Activated T-cell treated with anti-CD3 and anti-CD28 coated beads for 24 hours (primary cell): ENCODE measurements at regions not wholly inside any gene's neighbourhood (a gene's known extent, or its start where the extent isn't known, plus 50 kb on each side); places are given as distances from the start of the nearest gene placed in this dataset.

ENCODE experiments used
- DNase-seq: peaks from one replicate; pipeline ENCODE4 v3.0.0-alpha.2; 2020; ENCODE audit warnings: low read depth

DNA sequence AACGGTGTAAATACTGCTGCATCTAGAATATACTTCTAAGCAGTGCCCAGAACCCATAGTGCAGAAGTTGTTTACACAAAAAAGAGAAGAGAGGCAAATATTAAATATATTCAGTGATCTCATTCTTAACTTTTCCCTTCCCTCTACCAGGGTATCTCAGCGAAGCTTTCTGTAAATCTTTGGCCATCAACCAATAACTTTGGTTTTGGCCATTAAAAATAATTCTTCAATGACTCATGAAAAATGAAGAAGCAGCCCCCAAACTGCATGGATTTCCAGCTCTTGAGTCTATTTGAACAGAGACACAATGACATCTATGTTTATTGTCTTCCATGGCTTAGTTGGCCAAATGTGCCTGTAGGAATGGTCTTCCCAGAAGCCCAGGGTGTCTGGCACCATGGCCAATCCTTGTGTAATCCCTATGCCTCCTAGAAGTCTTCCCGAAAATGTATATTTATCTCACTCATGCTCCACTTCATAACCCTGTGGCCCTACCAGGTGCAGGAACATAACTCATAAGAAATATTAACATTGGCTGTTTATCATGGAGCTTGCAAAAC, 646.6 kb downstream of the TOX3 start:
- DNase-seq = no peak

DNA sequence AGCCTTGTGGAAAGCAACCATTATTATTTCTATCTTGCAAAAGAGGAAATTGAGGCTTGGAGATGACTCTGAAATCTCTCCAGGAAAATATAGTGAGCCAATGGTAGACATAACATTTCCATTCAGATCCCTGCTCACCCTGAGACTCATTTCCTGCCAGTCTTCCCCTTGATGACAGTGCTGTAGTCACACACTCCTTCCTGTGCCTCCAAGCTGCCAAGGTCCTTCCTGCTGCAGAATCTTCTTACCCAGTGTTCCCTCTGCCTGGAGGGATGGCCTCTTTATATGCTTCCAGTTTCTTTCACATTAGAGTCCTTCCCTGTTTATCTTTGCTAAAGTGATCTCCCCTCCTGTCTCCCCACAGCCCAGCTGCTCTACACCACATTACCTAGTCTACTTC, 648.1 kb downstream of the TOX3 start:
- DNase-seq = no peak

DNA sequence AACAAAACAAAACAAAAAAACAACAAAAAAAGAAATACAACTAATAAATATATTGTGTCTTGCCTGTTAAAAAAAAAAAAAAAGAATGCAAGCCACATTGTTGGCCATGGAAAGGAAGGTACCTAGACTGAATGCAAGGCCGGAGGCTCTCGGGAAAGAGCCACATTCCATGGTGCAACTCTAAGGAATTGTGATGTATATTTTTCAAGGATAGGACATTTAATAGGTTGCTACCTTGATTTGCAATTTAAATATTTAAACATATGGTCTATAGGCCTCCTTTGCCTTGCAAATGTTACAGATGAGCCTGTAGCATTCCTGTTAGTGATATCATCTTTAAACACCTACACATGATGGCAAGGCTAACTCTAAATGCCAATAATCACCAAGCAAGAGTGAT, 650.9 kb downstream of the TOX3 start:
- no peak for DNase-seq

DNA sequence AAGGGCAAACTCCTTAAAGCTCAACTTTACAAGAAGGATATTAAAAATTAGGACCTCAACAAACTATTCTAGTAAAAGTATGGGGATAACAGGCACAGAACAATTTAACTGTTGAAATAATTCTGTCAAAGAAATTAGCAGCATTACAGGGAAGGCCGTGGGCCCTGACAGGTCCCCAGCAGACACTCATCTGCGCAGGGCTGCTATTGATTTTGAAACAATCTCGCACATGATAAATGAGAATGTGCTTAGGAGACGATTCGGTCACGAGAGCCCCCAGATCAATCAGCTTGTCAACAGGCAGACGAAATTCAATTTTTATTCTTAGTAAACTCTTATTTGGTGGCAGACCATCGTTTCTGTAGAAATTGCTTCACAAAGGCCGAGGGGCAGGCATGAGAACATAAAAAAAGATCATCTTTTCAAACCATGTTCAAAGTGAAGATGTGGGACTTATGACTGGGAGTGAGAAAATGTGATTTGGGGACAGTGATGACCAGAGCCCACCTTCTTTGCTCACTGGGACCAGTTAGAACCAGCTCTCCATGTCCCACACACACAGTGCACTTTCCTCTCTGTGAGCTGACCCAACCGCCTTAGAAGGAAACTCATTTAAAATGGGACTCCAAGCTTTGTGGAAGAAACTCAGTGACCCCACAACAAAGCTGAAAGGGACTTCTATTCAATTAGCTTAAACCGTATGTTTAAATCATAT, 654.5 kb downstream of the TOX3 start:
- DNase-seq = no peak

DNA sequence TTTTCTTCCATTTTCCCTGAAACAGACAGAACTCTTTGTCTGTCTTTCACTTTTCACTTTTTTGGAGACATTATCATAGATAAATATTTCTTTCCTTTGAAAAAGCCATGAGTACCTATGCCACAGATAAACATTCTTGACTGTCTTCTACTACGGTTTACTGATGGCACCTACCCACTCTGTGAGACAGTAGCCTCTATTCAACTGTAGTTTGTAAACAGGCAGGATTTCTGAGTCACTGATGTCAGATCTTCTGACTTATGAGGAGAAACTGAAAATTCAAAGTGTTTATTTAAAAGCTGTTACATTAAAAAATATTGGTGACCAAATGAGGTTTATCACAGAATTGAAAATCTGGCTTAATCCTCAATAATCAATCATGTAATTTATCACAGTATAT, 658.4 kb downstream of the TOX3 start:
- no peak for DNase-seq

DNA sequence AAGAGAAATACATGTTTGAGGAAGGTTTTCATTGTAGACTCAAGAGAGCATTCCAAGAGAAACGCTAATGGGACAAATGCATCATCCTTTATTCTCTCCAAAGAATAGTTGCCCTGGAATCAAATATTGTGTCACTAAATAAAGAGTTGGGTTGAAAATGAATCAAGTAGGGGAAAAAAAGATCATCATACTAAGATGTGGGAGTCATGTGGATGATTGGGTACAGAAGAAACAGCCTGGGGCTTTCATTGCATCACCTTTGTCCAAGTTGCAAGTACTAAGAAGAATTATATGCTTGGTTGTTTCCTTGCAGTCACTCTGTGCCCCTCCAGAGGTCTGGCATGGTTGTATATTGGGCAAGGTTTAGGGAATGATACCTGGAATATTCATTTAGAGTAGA, 658.9 kb downstream of the TOX3 start:
- no peak for DNase-seq

DNA sequence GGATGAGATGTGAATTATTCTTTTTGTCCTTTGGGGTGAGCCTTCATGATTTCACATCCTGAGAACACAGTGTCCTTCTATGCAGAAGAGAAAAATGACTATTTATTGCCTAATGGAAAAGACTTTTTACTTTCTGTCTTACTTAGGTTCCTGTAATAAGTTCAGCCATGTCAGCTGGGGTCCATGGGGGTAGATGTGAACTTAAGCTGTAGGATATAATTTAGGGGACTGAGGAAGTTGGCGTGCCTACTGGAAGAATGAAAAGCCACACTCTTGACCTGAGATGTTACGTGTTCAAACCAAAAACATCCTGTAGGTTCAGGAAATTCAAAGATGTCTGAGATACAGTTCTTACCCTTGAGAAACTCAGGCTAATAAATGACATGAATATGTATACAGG, 660.5 kb downstream of the TOX3 start:
- DNase-seq = no peak

DNA sequence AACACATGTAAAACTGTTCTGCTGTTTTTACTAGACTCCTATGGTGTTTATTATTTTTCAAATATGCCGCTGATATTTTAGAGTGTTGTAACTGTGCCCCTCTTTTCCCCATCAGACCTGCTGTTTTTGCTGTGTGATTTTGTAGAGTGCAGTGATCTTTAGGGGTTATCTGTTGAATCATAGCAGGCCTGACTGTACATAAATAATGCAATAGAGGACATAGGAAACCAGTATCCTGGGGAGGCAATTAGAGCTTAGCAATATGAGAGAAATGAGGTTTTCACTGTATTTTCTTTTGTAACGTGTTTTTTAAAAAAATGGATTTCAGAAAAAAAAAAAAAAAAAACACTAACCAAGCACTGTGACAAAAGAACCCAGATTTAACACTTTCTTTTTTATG, 662.2 kb downstream of the TOX3 start:
- DNase-seq = no peak

DNA sequence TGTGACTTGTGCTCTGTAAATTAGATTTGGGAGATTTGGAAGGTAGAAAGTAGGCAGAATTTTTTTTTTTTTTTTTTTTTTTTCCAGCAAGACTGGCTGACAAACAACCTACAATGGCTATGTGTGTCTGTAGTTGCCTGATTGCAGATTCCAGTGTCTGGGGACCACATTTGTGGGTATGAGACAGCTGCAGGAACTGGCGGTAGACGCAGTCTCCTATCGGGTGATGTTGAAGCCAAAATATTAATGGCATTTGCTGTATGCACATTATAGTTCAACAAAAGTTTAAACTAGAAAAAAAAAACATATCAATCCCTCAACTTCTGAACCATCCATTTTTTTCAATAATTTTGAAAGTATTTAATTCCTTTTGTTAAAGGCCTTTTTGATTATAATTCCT, 665.2 kb downstream of the TOX3 start:
- DNase-seq = no peak

DNA sequence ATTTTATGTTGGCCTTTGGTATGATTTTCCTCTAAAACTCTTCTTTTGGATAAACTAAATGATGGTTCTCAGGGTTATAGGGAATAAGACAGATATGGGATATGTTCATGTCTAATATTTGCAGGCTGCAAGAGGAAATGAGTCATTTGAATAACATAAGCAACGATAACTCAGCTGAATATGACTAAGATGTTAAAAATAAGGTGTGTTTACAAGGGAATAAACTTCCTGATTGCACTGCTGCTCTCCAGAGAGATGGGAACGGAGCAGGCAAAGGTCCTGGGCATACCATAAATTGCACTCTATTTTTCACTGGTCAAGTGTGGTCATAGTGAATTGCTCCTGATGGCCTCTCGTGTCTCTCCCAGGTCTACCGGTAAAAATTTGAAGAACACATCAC, 666.2 kb downstream of the TOX3 start:
- no peak for DNase-seq

DNA sequence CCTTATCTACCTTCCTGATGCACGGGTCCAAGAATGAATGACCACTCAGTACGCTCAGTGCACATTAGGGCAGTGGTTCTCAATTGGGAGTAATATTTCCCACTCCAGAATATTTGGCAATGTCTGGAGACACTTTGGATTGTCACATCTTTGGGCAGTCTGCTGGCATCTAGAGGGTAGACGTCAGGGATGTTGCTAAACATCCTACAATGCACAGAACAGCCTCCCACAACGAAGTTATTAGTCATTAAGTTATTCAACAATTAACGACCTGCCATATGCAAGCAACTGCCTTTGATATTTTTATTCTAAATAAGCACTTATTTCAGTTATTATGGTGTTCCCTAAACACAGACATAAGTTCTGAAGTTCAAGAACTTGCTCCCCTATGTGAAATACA, 669.3 kb downstream of the TOX3 start:
- DNase-seq = no peak

DNA sequence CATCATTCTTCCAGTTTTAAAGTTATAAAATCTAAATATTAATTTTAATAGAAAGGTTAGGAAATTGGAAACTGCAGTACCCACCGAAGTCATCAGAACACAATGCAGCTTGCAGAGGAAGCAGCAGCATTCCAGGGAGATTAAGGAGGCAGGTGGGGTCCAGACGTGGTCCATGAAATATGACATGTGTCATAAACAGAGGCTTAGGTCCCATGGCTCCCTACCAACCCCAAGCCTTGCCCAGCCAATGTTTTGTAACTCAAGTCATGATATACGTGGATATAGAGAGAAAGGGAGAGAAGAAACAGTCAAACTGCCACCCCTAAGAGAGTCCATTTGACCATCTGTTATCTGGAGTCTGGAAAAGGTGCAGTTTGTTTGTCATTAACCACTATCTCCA, 670.0 kb downstream of the TOX3 start:
- DNase-seq = no peak

DNA sequence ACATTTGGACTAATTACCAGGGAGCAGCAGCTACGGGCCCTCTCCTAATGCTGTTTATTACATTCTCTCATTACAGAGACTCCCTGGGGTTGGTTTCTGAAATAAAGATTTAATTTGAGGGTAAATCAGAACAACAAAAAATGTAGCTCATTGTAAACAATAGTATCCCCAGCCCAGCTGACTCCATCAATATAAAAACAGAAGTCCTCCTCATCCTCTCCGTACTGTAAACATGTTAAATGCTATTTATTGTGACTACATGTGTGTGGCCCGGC, 670.4 kb downstream of the TOX3 start:
- no peak for DNase-seq

DNA sequence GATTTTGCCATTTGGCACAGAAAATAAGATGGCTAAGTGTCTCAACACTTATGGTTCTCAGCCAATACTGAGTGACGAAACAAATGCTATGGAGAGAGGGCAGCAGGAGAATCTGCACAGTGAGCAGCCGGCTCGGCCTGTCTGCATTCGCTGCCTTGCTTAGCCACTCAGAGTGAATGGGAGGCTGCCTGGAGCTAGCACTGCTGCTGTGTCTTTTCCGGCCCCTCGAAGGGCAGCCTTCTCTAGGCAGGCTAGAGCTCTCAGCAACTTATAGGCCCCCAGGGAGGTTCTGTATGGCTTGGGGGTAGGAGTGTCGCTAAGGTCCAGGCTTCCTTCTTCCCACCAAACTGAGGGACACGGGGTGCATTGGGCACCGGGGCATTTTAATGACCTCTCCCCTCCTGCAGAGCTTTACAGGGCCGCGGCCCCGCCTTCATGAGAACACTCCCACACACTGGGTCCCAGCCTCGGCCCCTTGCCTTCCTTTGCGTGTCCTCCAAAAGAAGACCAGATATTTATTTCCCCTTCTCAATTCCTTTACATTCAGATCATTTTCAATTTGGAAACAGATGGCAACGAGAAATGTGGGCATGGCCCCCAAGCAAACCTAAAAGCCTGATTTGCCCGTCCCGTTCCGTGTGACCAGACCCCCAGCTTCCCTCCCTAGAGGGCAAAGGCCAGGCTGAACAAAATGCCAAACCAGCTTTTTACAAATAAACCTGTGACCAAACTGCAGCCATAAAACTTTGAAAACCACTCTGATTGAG, 670.9 kb downstream of the TOX3 start:
- DNase-seq = no peak

DNA sequence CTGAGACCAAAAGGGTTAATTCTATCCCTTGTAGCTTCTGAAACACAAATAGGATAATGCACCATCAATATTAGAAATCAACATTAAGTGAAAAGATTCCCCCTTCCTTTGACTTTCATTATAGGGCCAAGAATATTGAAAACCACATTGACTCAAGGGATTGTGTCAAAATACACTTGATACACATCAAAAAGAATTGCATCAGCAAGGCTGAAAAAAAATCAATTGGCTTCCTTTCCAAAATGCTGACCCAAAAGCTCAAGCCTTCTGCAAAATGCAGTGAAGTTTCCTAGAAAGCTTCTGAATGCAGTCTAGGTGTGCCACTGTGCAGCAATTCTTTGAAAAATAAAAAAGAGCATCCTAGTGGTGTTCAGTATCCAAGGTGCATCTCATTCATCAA, 674.4 kb downstream of the TOX3 start:
- no peak for DNase-seq

DNA sequence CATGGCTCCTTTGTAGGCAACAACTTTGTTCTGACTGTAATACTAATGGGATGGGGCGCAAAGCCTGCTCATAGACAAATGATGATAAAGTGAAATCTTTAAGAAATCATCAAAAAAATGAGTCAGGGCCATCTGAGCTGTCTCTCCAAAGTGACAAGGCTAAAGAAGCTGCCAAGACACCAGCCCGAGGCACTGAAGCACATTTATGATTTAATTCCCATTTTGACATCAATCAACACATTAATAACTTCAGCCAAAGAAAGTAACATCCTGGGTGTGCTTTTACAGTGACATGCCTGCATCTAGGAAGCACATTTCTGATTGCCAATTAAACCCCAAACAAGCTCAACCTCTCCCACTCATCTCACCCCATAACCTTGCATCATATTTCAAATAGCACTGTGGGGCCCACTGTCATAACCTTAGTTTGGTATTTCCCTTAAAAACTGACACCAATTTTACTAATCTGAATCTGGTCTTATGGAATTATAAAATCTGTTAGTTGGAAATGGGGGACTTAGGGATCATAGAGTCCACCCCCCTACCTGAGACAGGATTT, 676.6 kb downstream of the TOX3 start:
- no peak for DNase-seq

DNA sequence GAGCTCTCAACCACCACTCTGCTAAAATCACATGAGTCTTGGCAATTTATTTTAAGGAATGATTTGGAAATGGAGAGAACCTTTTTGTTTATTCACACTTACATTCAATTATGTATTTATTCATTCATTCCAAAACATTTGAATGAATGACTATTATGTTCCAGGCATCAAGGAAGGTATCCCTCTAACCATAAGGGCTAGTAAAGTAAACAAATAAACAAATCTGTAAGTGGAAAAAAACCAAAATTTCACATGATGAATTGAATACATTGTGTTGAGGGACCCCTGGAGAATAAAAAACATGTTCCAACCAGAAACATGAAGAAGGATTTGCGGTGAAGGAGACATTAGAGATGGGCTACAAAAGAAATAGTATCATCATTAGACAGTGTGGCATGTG, 677.8 kb downstream of the TOX3 start:
- no peak for DNase-seq

DNA sequence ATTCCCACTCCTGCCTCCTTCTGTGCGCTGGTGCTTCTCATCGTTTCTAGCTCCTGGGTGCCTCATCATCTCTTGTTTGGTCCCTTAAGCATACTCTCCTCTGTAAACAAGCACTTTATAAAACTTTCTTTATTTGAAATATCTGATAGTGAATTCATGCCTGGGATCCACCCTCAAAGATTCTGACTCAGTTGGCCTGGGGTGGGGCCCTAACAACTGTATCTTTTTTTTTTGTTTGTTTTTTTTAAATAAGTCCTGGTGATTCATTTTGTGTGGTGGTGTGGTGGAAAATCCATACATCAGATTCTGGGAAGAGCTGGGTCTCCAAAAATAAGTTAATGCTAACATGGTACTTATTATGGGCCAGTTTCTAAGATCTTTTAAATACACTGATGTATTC, 678.3 kb downstream of the TOX3 start:
- no peak for DNase-seq

DNA sequence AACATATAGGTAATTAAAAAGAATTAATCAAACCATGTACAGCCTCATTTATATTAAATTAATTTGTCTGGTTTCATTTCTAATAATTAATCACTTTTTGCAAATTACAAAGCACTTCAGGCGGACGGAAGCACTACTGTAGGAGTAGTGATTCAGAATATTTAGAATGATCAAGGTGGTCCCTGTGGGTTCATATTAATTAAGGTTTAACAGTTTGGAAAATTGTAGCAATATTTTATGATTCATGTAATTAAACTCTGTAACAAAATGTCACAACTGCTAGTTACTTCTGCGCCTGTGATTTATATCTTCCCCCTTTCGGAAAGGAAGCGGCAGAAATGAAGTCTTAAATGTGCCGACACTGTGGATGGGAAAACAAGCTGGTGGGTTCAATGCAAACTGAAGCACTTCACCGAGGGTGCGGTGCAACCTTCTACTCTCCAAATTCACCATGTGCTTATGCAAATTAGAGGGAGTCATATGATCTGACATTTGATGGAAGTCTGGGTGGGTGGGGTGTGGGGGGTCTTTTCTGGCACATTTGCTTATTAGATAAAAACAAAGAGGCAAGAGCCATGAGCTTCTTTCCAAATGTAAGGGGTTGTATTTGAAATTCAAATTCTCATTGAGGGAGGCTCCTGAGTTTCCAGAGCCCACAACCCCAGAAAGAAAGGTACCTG, 679.4 kb downstream of the TOX3 start:
- DNase-seq = no peak

DNA sequence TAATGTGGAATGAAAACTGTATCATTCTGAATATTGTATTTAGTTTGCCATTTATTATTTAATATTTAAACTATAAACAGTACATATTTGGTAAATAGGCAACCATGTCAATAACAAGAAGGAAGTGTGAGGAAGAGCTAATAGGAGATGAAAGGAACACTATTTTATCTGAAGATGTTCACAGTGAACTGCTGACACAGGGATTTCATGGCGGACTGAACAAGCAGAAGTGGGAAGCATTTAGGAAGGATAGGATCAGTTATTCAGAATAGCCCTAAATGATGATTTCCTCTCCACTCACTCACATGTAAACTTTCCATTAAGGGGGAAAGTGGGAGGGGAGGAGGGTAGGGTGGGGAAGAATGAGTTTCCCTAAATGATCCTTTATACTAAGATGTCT, 682.4 kb downstream of the TOX3 start:
- DNase-seq = no peak

DNA sequence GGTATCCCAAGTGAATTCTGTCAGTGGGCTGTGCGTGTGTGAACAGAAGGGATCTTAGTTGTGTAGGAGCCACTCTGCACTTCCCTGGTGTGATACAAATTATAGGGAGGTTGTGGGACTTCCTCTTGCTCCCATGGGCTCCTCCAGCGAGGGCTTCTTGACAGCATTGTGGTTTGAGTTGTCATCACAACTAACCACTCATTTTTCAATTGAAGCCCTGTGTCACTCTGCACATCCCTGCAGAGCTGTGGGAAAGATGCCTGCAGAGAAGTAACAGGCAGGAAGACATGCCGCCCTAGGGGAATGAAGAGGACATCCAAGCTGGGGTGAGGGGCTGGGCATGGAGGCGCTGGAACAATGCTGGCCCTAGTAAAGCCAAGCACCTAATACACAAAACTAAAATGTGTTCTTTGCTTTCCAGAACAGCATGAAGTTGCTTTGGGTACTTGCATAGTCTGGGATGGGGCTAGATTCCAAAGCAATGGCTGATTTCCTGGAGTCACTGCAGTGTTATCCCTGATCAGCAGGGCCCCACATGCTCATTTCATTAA, 692.5 kb downstream of the TOX3 start:
- DNase-seq = no peak

DNA sequence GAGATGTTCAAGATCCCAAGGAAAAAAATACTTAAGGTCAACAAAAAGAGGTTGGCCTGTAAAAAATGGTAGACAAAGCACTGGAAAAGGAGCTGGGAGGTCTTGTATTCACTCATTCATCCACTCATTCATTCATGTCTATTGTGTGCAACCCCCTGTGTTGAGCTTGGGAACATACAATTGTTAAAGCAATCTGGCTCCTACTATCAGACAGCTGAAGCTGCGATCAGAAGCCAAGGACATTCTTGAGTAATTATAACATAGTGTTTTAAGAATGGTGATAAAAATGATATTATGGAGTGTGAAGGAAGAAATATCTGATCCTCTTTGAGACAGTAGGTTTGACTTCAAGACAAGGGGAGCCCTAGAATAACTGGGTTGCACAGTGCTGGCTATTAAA, 693.4 kb downstream of the TOX3 start:
- DNase-seq = no peak

DNA sequence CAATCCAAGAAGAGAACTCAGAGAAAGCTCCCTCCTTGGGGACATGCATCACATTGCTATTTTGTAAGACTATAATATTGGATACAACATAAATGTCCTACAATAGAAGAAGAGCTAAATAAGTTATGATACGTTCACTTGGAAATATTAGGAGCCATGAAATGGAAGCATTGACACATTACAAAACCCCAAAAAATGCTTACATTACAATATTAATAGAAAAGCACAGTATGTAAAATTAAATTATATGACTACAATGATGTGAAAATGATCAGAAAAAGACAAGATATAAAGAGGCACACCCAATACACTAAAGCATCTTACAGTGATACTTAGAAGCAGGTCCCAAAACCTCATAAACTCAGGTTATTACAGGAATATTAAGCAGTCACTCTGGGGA, 694.1 kb downstream of the TOX3 start:
- DNase-seq = no peak
